LNCAP (cell line): ENCODE measurements at regions not wholly inside any gene's neighbourhood (a gene's known extent, or its start where the extent isn't known, plus 50 kb on each side); places are given as distances from the start of the nearest gene placed in this dataset.

Experiments used
- TF ChIP-seq, protein P1 (sequence below): fragments of 450-650 bp; IDR thresholded peaks from 2 replicates; pipeline ENCODE4 v1.5.1; 2017; ENCODE audit warnings: mild to moderate bottlenecking

DNA sequence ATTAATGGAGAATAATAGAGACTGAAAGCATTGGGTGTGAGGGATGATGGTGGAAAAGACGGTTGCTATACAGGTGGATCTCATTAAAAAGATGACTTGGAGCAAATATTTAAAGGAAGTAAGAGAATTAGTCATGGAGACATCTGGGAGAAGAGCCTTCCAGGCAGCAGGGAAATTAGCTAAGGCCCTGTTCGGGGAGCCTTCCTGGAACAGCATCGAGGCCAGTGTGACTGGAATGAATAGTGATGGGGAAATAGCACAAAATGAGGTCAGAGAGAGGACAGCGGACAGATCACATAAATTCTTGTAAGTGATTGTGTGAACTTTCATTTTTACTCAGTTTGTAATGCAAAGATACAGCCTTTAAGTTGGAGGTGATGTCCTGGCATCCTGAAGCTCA is 842.3 kb downstream of the SLC6A15 start:
- TF ChIP-seq, protein P1, sequence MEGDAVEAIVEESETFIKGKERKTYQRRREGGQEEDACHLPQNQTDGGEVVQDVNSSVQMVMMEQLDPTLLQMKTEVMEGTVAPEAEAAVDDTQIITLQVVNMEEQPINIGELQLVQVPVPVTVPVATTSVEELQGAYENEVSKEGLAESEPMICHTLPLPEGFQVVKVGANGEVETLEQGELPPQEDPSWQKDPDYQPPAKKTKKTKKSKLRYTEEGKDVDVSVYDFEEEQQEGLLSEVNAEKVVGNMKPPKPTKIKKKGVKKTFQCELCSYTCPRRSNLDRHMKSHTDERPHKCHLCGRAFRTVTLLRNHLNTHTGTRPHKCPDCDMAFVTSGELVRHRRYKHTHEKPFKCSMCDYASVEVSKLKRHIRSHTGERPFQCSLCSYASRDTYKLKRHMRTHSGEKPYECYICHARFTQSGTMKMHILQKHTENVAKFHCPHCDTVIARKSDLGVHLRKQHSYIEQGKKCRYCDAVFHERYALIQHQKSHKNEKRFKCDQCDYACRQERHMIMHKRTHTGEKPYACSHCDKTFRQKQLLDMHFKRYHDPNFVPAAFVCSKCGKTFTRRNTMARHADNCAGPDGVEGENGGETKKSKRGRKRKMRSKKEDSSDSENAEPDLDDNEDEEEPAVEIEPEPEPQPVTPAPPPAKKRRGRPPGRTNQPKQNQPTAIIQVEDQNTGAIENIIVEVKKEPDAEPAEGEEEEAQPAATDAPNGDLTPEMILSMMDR, result no peak

DNA sequence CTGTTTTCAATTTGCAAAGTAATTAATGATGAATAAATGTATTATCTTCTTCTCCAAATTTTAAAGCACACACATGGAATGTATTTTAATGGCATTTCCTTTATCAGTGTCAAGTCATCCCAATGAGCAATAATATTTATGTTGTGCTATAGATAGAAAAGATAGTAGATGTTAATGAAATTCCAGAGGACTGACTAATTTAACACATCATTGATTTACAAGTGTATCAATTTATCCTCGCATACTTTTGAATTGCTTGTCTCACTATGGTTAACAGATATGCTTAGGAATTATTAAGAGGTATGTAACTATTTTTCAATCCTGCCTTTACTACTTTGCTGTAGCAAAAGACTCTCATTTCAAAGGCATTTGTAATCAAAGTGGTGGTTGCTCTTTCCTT is 842.9 kb downstream of the SLC6A15 start:
- TF ChIP-seq, protein P1, result no peak

DNA sequence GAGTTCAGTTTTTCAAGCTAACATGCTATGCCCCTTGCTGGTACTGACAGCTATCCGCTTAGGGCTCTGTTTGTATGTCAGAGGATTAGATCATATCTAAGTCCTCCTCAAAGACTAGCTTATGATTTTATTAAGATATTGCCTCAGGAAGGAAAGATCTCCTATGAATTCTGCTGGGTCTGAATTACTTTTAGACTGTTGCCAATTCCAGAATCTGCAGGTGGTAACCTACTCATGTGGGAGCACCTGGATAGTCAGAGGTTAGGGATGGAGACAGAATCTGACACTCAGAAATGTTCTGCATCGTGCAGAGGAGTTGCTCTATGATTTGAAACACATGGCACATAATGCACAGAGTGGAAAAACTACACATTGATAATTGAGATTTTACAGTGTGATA is 843.4 kb downstream of the SLC6A15 start:
- TF ChIP-seq, protein P1, result no peak

DNA sequence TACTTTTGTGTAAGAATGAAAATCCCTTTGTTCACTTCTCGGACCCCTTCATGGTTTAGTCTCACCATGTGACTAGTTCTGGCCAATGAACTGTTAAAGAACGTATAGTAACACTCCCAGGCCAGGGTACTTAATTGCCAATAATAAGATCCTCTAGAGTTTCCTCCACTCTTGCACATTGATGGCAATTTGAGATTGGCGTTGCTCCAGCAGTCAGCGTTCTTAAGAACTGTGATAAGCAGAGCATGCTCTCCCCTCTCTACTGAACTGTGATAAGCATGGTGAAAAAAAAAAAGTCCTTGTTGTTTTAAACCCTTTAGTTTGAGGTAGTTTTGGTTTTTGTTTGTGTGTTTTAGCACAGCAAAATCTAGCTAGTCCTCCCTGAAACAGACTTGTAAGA is 854.5 kb downstream of the SLC6A15 start:
- TF ChIP-seq, protein P1, result no peak

DNA sequence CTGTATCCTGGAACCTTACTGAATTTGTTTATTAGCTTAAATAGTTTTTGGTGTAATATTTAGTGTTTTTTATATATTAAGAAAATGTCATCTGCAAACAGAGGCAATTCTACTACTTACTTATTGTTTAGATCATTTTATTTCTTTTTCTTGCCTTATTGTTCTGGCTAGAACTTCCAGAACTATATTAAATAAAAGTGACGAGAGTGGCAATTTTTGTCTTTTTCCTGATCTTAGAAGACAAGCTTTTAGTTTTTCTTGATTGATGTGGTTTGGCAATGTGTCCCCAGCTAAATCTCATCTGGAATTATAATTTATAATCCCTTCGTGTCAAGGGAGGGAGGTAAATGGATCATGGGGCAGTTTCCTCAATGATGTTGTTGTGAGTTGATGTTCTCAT is 857.8 kb downstream of the SLC6A15 start:
- TF ChIP-seq, protein P1, result no peak

DNA sequence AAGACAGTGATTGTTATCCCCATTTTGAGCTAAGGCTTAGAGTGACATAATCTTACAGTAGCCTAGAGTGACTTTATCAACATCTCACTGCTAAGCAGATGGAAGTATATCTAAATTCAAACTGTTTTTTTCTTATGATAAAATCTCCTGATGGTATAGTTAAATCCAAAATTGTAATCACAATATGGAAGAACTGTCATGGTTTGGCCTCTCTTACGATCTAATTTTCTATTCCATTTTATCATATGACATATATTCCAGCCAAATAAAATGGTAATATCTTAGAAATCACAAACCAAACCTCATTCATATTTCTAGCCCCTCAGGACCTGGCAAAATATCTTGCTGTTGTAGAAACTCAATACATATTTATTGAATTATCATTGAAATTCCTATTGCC is 864.7 kb downstream of the SLC6A15 start:
- TF ChIP-seq, protein P1, result no peak

DNA sequence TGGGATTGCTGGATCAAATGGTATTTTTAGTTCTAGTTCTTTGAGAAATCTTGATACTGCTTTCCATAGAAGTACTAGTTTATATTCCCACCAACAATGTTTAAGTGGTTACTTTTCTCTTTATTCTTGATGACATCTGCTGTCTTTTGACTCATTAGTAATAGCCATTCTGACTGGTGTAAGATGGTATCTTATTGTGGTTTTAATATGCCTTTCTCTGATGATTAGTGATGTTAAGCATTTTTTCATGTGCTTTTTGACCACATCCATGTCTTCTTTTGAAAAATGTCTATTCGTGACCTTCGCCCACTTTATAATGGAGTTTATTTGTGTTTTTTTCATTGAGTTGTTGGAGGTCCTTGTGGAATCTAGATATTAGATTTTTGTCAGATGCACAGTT is 865.7 kb downstream of the SLC6A15 start:
- TF ChIP-seq, protein P1, result no peak

DNA sequence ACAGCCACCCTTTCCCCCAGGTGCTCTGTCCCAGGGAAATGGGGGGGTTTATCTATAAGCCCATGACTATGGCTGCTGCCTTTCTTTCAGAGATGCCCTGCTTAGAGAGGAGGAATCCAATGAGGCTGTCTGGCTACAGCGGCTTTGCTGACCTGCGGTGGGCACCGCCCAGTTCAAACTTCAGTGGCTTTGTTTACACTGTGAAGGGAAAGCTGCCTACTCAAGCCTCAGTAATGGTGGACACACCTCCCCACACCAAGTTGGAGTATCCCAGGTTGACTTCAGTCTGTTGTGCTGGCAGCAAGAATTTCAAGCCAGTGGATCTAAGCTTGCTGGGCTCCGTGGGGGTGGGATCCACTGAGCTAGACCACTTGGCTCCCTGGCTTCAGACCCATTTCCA is 869.2 kb downstream of the SLC6A15 start:
- TF ChIP-seq, protein P1, result no peak
